ENCODE measurements at regions not wholly inside any gene's neighbourhood (a gene's known extent, or its start where the extent isn't known, plus 50 kb on each side); places are given as distances from the start of the nearest gene placed in this dataset.
A peak's percentile ranks its signal among the peaks of the same experiment; 100 is the strongest.

GRCh38 chr13:64075543-64076271, 2660.1 kb upstream of the PCDH20 start (continued):
- TF ChIP-seq TBL1XR1 (IDR thresholded peaks at IDR 0.05; ENCODE audit: borderline replicate concordance, low read length, partially characterized antibody) (no peak), ZNF317 (CRISPR knock-in tag; IDR thresholded peaks at IDR 0.05) (peak; percentile 47; the same call in 1 of the 2 replicates), RCOR2 (CRISPR knock-in tag; IDR thresholded peaks at IDR 0.05) (no peak), ZNF589 (CRISPR knock-in tag; conservative IDR thresholded peaks at IDR 0.05) (no peak), ZNF616 (CRISPR knock-in tag; IDR thresholded peaks at IDR 0.05; ENCODE audit: low read depth) (no peak), GATAD1 (CRISPR knock-in tag; IDR thresholded peaks at IDR 0.05) (peak; percentile 97), ZHX1 (CRISPR knock-in tag; IDR thresholded peaks at IDR 0.05; ENCODE audit: low read depth) (no peak), SALL1 (CRISPR knock-in tag; IDR thresholded peaks at IDR 0.05) (peak; percentile 75), NR2F1 (CRISPR knock-in tag; IDR thresholded peaks at IDR 0.05) (no peak), NFE2L1 (CRISPR knock-in tag; IDR thresholded peaks at IDR 0.05; ENCODE audit: borderline replicate concordance) (no peak), ZSCAN20 (CRISPR knock-in tag; IDR thresholded peaks at IDR 0.05; ENCODE audit: borderline replicate concordance) (no peak), GABPB1 (CRISPR knock-in tag; IDR thresholded peaks at IDR 0.05) (peak; percentile 95), GATA4 (IDR thresholded peaks at IDR 0.05; ENCODE audit: borderline replicate concordance, low read depth) (no peak), ZNF10 (CRISPR knock-in tag; IDR thresholded peaks at IDR 0.05; ENCODE audit: borderline replicate concordance, low read depth) (no peak), ZNF354B (CRISPR knock-in tag; IDR thresholded peaks at IDR 0.05) (no peak), SMC3 (IDR thresholded peaks at IDR 0.05; ENCODE audit: low read length) (no peak), POLR2AphosphoS2 (IDR thresholded peaks at IDR 0.05; ENCODE audit: low read depth, low read length) (no peak), ARID2 (CRISPR knock-in tag; IDR thresholded peaks at IDR 0.05; ENCODE audit: borderline replicate concordance) (0 out of 2 replicates have a peak, but pooled peaks have one; percentile 77), STAG1 (CRISPR knock-in tag; IDR thresholded peaks at IDR 0.05) (no peak), FOXO1 (CRISPR knock-in tag; IDR thresholded peaks at IDR 0.05) (no peak), ELF4 (CRISPR knock-in tag; IDR thresholded peaks at IDR 0.05; ENCODE audit: borderline replicate concordance) (no peak), ZNF20 (CRISPR knock-in tag; IDR thresholded peaks at IDR 0.05) (peak; percentile 99), ZFP91 (CRISPR knock-in tag; IDR thresholded peaks at IDR 0.05; ENCODE audit: borderline replicate concordance) (peak; percentile 75), ZNF550 (CRISPR knock-in tag; IDR thresholded peaks at IDR 0.05; ENCODE audit: borderline replicate concordance) (no peak), ZNF552 (CRISPR knock-in tag; IDR thresholded peaks at IDR 0.05; ENCODE audit: borderline replicate concordance) (no peak), YEATS2 (CRISPR knock-in tag; IDR thresholded peaks at IDR 0.05; ENCODE audit: borderline replicate concordance) (peak; percentile 81; the same call in 1 of the 2 replicates), EHMT2 (IDR thresholded peaks at IDR 0.05; ENCODE audit: borderline replicate concordance, low read depth, low read length) (no peak)
